KBM-7 (cell line): ENCODE measurements at regions not wholly inside any gene's neighbourhood (a gene's known extent, or its start where the extent isn't known, plus 50 kb on each side); places are given as distances from the start of the nearest gene placed in this dataset.
"Not testable (repeated sequence)": the region's sequence is repeated elsewhere in the genome, so short reads cannot be mapped to it uniquely, and the experiment has no call there.

ENCODE experiments used
- DNase-seq: peaks from one replicate; pipeline ENCODE4 v3.0.0-alpha.2; 2015
- in situ Hi-C: fragments of 300-500 bp; cut with MboI; formaldehyde crosslinking; loops from 2 replicates; pipeline ENCODE4 v1.14.3; 2020; ENCODE audit warnings: low sequenced_read_pairs, low pct_unique_long_range_greater_than_20kb, mixed read lengths

- DNase-seq = no peak
- in situ Hi-C loops = no loop called here
These were observed 436.5 kb upstream of the SLC30A5 start for GRCh38 chr5:68657055-68657961.

GRCh38 chr5:68658810-68659372 is 434.9 kb upstream of the SLC30A5 start:
- in situ Hi-C loops = no loop called here
- no peak for DNase-seq

DNA sequence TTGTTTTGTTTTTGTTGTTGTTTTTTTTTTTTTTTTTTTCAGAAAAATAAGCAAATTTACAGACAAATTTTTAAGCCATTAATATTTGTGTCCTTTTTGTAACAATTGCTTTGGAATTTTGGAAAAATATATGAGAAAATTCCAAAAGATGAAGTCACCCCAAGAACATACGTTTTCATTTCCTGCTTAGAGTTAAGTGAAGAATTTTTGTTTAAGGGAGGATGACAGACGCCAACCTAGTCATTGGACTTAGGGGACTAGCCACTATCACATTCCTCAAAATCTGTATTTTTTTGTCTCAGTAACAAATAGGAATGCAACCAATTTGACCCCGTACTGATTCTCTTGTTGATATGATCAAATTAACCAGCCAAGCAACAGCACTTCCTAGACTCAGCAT is 433.9 kb upstream of the SLC30A5 start:
- in situ Hi-C loops = no loop called here

DNA sequence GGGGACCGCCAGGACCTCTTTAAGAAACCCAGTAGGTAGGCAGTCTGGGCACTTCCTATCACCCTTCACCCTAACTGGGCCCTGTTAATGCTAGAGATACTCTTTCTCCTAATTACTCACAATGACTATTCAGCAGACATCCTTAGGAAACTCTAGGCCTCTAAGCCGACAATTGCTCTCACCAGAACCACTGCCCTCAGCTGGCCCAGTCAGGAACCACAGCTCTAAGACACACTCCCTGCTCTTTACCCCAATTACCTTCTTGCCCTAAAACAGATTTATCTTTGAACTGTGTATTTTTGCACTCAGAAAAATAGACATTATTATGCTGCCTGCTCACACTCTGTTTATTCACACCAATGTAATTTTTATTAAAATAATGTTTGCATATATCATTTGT is 432.6 kb upstream of the SLC30A5 start:
- in situ Hi-C loops = no loop called here
- DNase-seq = peak; percentile 6

More for the DNA sequence above, 433.9 kb upstream of the SLC30A5 start:
- no peak for DNase-seq

DNA sequence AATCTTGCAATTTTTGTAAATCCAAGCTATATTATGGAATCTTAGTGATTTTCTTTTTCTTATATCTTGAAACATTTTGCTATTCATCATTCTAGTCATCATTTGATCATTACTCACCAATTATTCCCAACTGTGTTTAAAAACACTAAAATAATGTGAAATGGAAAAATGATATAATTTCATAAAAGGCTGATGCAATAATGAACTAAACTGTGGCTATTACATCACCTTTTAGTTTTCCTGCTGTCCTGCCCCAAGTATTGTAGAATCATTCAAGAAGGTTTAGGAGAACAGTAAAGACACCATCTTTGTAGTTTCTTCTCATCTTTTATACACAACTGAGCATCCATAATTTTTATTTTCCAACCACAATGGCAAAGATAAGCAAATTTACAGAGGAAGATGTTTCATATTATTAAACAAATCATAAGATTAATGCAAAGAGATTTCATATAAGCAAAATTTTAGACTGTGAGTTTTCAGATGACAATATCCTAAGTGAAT is 431.0 kb upstream of the SLC30A5 start:
- DNase-seq = no peak
- in situ Hi-C loops = no loop called here

DNA sequence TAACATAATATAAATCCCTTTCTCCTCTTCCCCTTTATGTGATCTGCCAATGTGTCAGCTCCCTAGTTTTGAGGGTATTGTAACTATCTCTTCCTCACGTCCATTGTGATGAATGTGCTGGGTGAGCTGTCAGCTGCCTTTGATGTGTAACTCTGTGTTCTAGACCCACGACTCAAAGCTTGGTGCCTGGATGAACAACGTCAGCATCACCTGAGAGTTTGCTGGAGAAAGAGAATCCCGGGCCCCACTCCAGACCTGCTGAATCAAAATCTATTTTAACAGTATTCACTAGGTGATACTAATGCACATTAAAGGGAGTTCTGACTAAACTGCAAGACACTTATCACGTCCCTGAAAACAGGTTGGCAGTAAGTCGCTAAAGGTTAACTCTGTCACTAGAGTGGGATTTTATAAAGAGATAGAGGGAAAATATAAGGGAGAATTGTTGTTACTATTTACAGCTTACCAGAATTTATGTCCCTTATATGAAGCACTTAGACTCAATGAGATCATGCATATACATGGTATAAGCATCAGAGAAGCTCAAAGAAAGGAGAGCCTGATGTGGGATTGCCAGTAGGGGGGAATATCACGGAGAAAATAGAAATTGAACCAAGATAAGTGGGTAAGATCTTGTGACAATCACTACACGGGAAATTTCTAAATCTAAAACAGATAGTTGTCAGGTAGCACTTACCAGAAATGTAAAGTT is 423.8 kb upstream of the SLC30A5 start:
- in situ Hi-C loops = no loop called here
- DNase-seq = no peak

DNA sequence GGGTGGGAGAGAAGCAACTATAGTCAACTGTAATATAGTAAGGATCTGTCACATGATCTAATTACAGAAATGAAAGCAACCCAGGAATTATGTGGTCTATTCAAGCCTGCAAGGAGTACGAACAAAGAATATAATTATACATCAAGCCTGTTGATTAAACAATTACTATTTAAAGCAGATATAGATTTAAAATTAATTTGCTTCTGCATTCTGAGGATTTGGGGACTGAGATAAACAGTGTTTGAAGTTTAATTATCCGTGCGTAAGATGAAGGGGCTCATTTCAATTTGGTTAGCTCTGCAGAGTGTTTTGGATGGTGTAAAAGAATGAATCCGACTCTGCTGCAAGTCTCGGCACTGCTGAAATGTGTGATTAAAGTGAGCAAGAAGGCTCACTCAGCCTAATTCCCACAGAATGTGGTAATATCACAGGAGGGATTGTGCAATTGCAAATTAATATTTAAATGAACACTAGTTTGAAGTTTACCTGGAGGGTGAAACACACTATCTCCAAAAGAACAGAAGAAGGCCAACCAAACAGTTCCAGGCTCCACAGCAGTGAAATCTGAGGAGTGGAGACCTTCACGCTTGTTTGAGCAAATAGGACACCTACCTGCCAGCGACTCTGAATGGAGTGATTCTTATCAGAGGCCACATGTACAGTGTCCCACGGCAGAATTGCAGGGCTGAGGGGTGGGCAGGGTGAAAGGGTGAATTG is 420.6 kb upstream of the SLC30A5 start:
- in situ Hi-C loops = no loop called here
- no peak for DNase-seq

GRCh38 chr5:68673823-68674180 is 420.0 kb upstream of the SLC30A5 start:
- DNase-seq = no peak
- in situ Hi-C loops = no loop called here

GRCh38 chr5:68679041-68679440 is 414.8 kb upstream of the SLC30A5 start:
- in situ Hi-C loops = no loop called here
- DNase-seq = peak; percentile 33

GRCh38 chr5:68680366-68680765 is 413.4 kb upstream of the SLC30A5 start:
- DNase-seq = no peak
- in situ Hi-C loops = no loop called here

DNA sequence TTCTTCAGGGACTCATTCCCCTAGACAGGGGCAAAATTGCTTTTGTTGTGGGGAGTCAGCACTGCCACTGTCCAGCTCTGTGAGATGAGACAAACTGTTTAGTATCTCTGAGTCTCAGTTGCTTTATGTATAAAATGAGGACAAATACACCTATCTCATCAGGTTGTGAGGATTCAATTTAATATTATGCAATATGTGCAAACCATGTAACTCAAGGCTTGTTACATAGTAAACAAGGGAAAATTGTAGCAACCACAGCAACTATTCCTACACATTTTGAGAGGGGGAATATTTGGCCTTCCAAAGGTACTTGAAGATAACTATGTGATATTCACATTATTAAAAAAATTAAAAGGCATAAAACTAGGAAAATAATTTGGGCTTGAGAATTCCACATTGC is 411.9 kb upstream of the SLC30A5 start:
- in situ Hi-C loops = no loop called here
- no peak for DNase-seq

- in situ Hi-C loops = no loop called here
- no peak for DNase-seq
These were observed 411.2 kb upstream of the SLC30A5 start for GRCh38 chr5:68682400-68683160.

- in situ Hi-C loops = no loop called here
- DNase-seq = no peak
These were observed 410.2 kb upstream of the SLC30A5 start for GRCh38 chr5:68683632-68684036.

- in situ Hi-C loops = no loop called here
- DNase-seq = no peak
These were observed 408.0 kb upstream of the SLC30A5 start for GRCh38 chr5:68685863-68686262.

DNA sequence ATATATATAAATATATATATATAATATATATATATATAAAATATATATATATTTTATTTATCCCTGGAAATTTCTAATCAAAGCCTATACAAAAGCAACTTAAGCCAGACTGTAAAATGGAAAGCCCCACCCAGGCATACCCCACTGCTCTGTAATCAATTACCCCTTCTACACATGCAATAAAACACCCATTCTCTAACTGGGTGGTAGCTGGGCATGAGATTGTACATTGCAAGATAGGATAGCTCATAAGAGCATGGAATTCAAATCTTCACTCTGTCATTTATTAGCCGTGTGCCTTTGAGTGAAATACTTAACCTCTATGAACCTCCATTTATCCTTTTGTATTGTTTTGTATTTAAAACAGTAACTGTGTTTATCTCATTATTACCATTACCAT is 405.3 kb upstream of the SLC30A5 start:
- DNase-seq = peak; percentile 14

DNA sequence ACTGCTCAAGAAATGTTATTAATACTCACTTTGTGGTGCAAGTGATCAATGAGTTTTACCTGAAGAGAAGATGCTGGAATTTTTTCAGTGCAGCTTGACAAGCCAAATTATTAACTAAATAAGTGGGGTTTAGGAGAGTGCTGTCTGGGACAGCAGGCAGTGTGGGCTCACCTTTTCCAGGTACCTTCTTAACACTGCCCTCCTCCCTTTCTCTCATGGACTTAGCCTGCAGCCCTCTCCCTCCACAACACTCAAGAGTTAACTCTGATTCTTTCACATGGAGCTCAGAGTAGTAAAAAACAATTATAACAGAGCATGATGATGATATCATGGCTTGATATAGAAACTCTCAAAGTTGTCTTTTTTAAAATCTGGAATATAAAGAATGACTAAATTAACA is 404.8 kb upstream of the SLC30A5 start:
- no peak for DNase-seq
- in situ Hi-C loops = no loop called here

More for the DNA sequence above, 405.3 kb upstream of the SLC30A5 start:
- in situ Hi-C loops = no loop called here

DNA sequence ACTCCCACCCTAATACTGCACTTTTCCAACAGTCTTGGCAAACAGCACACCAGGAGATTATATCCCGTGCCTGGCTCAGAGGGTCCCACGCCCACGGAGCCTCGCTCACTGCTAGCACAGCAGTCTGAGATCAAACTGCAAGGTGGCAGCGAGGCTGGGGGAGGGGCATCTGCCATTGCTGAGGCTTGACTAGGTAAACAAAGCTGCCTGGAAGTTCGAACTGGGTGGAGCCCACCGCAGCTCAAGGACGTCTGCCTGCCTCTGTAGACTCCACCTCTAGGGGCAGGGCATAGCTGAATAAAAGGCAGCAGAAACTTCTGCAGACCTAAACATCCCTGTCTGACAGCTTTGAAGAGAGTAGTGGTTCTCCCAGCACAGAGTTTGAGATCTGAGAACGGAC is 401.9 kb upstream of the SLC30A5 start:
- in situ Hi-C loops, DNase-seq: not testable (repeated sequence)

GRCh38 chr5:68698025-68698940 is 395.5 kb upstream of the SLC30A5 start:
- no peak for DNase-seq
- in situ Hi-C loops = no loop called here
